Gastrocnemius medialis (tissue), 4 donors: ENCODE measurements at regions not wholly inside any gene's neighbourhood (a gene's known extent, or its start where the extent isn't known, plus 50 kb on each side); places are given as distances from the start of the nearest gene placed in this dataset.

Experiments used
- ATAC-seq, 2 donors: fragments of 150-250 bp; one replicate each; pipeline ENCODE4 v1.9.1; 2016
- DNase-seq, 2 donors: peaks; one replicate each; pipeline ENCODE4 v3.0.0-alpha.2; 2019
- H3K27ac ChIP-seq, 4 donors: fragments of 200-600 bp; sonication (generic); 1 replicate in 1 of 4; 2 replicates in 3 of 4; pipeline ENCODE4 v1.5.1; 2016 to 2018; ENCODE audit warnings: mild to moderate bottlenecking in 2 of 4, moderate library complexity in 1 of 4
- H3K27me3 ChIP-seq, 3 donors: fragments of 200-600 bp; sonication (generic) in 2 of 3; 1 replicate in 1 of 3; 2 replicates in 2 of 3; pipeline versions ENCODE4 v1.5.1 to v1.6.0; 2016 to 2019; ENCODE audit warnings: mild to moderate bottlenecking in 1 of 3, moderate library complexity in 1 of 3
- H3K36me3 ChIP-seq, 2 donors: fragments of 200-600 bp; sonication (generic) in 1 of 2; one replicate each; pipeline ENCODE4 v1.5.1; 2017 to 2018
- H3K4me1 ChIP-seq, 2 donors: fragments of 200-600 bp; sonication (generic) in 1 of 2; one replicate each; pipeline ENCODE4 v1.5.1; 2016 to 2017; ENCODE audit warnings: mild to moderate bottlenecking in 2 of 2
- H3K4me3 ChIP-seq, 4 donors: fragments of 200-600 bp; sonication (generic) in 3 of 4; 1 replicate in 1 of 4; 2 replicates in 3 of 4; pipeline ENCODE4 v1.5.1; 2016 to 2019; ENCODE audit warnings: mild to moderate bottlenecking in 2 of 4
- H3K9me3 ChIP-seq, 3 donors: fragments of 200-600 bp; sonication (generic) in 2 of 3; 1 replicate in 1 of 3; 2 replicates in 2 of 3; pipeline ENCODE4 v1.5.1; 2016 to 2019
- POLR2A ChIP-seq, 2 donors: fragments of 450-650 bp; IDR thresholded peaks; one replicate each; pipeline ENCODE4 v1.6.1; 2017; ENCODE audit warnings: antibody characterized with exemption in 2 of 2, mild to moderate bottlenecking in 2 of 2, moderate library complexity in 2 of 2
- in situ Hi-C, 4 donors: fragments of 200-750 bp; cut with MboI; loops; one replicate each; pipeline versions ENCODE4 v1.15.0 to v1.8.0; 2017; ENCODE audit warnings: low sequenced_read_pairs in 4 of 4
- intact Hi-C: fragments of 100-400 bp; cut with DNase I; formaldehyde crosslinking; loops from one replicate; pipeline ENCODE4 v1.15.1; 2023; ENCODE audit warnings: low total_unique reads
- TF ChIP-seq, protein P1 (sequence below), 5 experiments: fragments of 450-650 bp in 3 of 5; fragments of 200-600 bp in 2 of 5; sonication (generic) in 2 of 5; IDR thresholded peaks in 4 of 5; conservative IDR thresholded peaks in 1 of 5; 1 replicate in 4 of 5; 2 replicates in 1 of 5; pipeline ENCODE4 v1.5.1; 2016 to 2019; ENCODE audit warnings: antibody characterized with exemption in 5 of 5, mild to moderate bottlenecking in 3 of 5, moderate library complexity in 3 of 5

GRCh38 chr4:54542540-54543041 is 115.2 kb upstream of the KIT start:
- TF ChIP-seq POLR2A (IDR thresholded peaks at IDR 0.05): no peak
- TF ChIP-seq, protein P1, sequence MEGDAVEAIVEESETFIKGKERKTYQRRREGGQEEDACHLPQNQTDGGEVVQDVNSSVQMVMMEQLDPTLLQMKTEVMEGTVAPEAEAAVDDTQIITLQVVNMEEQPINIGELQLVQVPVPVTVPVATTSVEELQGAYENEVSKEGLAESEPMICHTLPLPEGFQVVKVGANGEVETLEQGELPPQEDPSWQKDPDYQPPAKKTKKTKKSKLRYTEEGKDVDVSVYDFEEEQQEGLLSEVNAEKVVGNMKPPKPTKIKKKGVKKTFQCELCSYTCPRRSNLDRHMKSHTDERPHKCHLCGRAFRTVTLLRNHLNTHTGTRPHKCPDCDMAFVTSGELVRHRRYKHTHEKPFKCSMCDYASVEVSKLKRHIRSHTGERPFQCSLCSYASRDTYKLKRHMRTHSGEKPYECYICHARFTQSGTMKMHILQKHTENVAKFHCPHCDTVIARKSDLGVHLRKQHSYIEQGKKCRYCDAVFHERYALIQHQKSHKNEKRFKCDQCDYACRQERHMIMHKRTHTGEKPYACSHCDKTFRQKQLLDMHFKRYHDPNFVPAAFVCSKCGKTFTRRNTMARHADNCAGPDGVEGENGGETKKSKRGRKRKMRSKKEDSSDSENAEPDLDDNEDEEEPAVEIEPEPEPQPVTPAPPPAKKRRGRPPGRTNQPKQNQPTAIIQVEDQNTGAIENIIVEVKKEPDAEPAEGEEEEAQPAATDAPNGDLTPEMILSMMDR (IDR thresholded peaks at IDR 0.05 in 4 of 5, conservative IDR thresholded peaks at IDR 0.05 in 1 of 5): no peak
- H3K36me3 ChIP-seq: no peaks in the 10 kb centered on the region
- no peaks in the 10 kb centered on the region for H3K9me3 ChIP-seq
- H3K27me3 ChIP-seq: no peaks in the 10 kb centered on the region
- no peak overlapping the region for H3K4me3 ChIP-seq
- intact Hi-C loops: no loop called here
- DNase-seq (no peak), ATAC-seq (no peak)
- H3K4me1 ChIP-seq: no peaks in the 10 kb centered on the region
- H3K27ac ChIP-seq: no peak overlapping the region
- in situ Hi-C loops: no loop called here

DNA sequence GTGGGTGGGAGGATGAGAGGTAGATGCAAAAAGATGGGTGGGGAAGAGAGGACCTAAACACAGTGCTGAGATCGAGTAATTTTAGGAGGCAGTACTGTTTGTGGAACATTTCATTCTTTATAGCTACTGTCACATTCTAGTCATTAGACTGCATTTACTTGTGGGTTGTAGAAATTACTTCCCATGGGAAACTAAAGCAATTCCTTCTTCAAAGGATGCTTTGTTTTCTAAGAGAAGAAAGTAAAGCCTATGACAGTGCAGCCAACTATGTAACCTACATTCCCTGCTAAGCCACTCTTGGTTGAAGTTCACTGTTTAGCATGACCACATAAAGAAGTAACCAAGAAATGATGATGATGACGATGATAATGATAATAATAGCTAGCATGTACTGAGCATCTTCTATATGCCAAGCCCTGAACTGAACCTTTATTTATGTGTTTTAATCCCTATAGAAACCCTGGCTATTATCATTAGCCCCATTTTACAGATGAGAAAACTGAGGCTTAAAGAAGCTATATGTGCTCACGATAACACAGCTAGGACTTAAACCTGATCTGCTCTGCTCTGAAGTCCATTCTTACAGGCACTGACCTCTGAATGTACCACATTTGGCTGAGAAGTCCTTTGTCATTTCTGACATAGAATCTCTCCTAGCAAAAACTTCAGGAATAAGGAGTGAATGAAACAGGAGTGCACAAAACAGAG is 114.5 kb upstream of the KIT start:
- in situ Hi-C loops: no loop called here
- H3K4me1 ChIP-seq: no peaks in the 10 kb centered on the region

DNA sequence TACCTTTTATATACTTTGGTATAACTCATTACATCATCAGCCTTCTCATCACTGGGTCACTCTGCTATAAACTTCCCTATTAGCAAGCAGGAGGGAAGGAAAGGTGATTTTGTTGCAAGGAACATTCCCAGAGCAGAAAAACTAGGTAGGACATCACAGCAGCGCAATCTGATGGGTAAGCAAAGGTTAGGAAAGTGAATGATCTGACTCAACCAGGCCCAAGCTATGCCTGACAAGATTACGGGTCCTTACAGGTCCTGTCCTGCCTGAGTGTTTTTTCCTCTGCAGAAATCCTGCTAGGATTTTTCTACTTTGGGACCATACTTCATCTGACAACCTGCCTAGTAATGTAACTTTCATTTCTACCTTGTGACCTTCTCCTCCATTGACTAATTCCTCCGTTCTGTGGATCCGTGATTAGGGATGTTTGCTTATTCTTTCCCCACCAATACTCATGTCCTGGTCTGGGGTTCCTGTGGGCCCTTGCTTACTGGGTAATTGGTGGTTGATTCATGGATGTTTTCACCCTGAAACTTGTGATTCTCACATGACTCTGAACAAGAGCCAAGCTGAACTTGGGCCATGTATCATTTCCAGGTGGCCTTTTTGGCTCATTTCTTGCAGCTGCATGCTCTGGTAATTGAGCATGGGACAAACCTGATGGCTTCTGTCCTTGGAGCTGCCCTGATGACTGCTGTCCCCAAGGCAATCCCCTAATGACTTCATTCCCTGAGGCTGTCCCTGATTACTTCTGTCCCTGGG is 111.9 kb upstream of the KIT start:
- no peak for ATAC-seq

More for the DNA sequence above, 114.5 kb upstream of the KIT start:
- Histone ChIP-seq H3K4me3 (no peak overlapping the region), H3K9me3 (no peaks in the 10 kb centered on the region), H3K27me3 (no peaks in the 10 kb centered on the region), H3K27ac (no peak overlapping the region), H3K36me3 (no peaks in the 10 kb centered on the region)
- DNase-seq: no peak
- no peak for ATAC-seq
- intact Hi-C loops: no loop called here
- no peak for TF ChIP-seq POLR2A (IDR thresholded peaks at IDR 0.05)
- TF ChIP-seq, protein P1 (IDR thresholded peaks at IDR 0.05 in 4 of 5, conservative IDR thresholded peaks at IDR 0.05 in 1 of 5): no peak

GRCh38 chr4:54547299-54548097 is 110.3 kb upstream of the KIT start:
- no peak for DNase-seq
- in situ Hi-C loops (no loop called here), intact Hi-C loops (no loop called here)
- no peaks in the 10 kb centered on the region for H3K36me3 ChIP-seq
- no peak for ATAC-seq
- TF ChIP-seq, protein P1 (IDR thresholded peaks at IDR 0.05 in 4 of 5, conservative IDR thresholded peaks at IDR 0.05 in 1 of 5): no peak
- no peak for TF ChIP-seq POLR2A (IDR thresholded peaks at IDR 0.05)
- H3K27ac ChIP-seq: no peak overlapping the region
- H3K9me3 ChIP-seq: no peaks in the 10 kb centered on the region
- H3K4me3 ChIP-seq: no peak overlapping the region
- no peaks in the 10 kb centered on the region for H3K4me1 ChIP-seq
- H3K27me3 ChIP-seq: no peaks in the 10 kb centered on the region

More for the DNA sequence above, 111.9 kb upstream of the KIT start:
- H3K4me1 ChIP-seq: no peaks in the 10 kb centered on the region
- H3K9me3 ChIP-seq: no peaks in the 10 kb centered on the region
- no peaks in the 10 kb centered on the region for H3K27me3 ChIP-seq
- no peaks in the 10 kb centered on the region for H3K36me3 ChIP-seq
- TF ChIP-seq, protein P1 (IDR thresholded peaks at IDR 0.05 in 4 of 5, conservative IDR thresholded peaks at IDR 0.05 in 1 of 5): no peak
- no peak for TF ChIP-seq POLR2A (IDR thresholded peaks at IDR 0.05)
- H3K27ac ChIP-seq: no peak overlapping the region
- in situ Hi-C loops (no loop called here), intact Hi-C loops (no loop called here)
- DNase-seq: no peak
- no peak overlapping the region for H3K4me3 ChIP-seq
